IMR-90 (cell line): ENCODE measurements at regions not wholly inside any gene's neighbourhood (a gene's known extent, or its start where the extent isn't known, plus 50 kb on each side); places are given as distances from the start of the nearest gene placed in this dataset.
A peak's percentile ranks its signal among the peaks of the same experiment; 100 is the strongest.

Experiments used
- ATAC-seq: fragments of 200-7000 bp; cut with Tn5 transposase; 2 replicates; pipeline ENCODE4 v1.9.1; 2020; ENCODE audit warnings: low read depth, mild to moderate bottlenecking, moderate library complexity
- BruUV-seq: library from RNA; stranded (reverse); fragments of 400-500 nt; replicated peaks from 2 replicates; lab custom pipeline; 2021; lab: Mats Ljungman, UMichigan
- CTCF ChIA-PET: fragments of 300-600 bp; formaldehyde crosslinking; extraction: SDS; loops from one replicate; lab custom pipeline; 2021; ENCODE audit warnings: antibody characterized with exemption; lab: Yijun Ruan, JAX
- POLR2A ChIA-PET: fragments of 300-600 bp; sonication (Branson Sonifier 250); formaldehyde crosslinking; loops from one replicate; lab custom pipeline; 2022; ENCODE audit warnings: antibody characterized with exemption; ENCODE audit not compliant: unreplicated experiment; lab: Charles Lee
- DNase-seq: peaks from one replicate; pipeline ENCODE4 v3.0.0; 2013
- H2AFZ ChIP-seq: replicated peaks from 2 replicates; pipeline ENCODE3; 2013; ENCODE audit warnings: low read length, mild to moderate bottlenecking; ENCODE audit not compliant: poor library complexity
- H2AK5ac ChIP-seq: 2 replicates; pipeline ENCODE4 v1.6.1; 2013; ENCODE audit warnings: low read depth, low read length, inconsistent platforms
- H2AK9ac ChIP-seq: replicated peaks from 2 replicates; pipeline ENCODE3; 2013; ENCODE audit warnings: mild to moderate bottlenecking, low read depth, low read length, moderate library complexity; ENCODE audit not compliant: poor library complexity
- H2BK120ac ChIP-seq: 2 replicates; pipeline ENCODE4 v1.6.1; 2013; ENCODE audit warnings: low read depth, low read length, inconsistent platforms
- H2BK15ac ChIP-seq: 3 replicates; pipeline ENCODE4 v1.6.1; 2013; ENCODE audit warnings: low read depth, low read length, inconsistent platforms
- H2BK20ac ChIP-seq: 2 replicates; pipeline ENCODE4 v1.6.1; 2013; ENCODE audit warnings: low read depth, mild to moderate bottlenecking, inconsistent platforms, low read length, moderate library complexity
- H2BK5ac ChIP-seq: 2 replicates; pipeline ENCODE4 v1.6.1; 2013; ENCODE audit warnings: mild to moderate bottlenecking, low read depth, low read length, inconsistent platforms; ENCODE audit not compliant: poor library complexity, severe bottlenecking
- H3K14ac ChIP-seq: replicated peaks from 2 replicates; pipeline ENCODE4 v1.6.1; 2013; ENCODE audit warnings: low read depth, low read length, inconsistent platforms
- H3K18ac ChIP-seq: 2 replicates; pipeline ENCODE4 v1.6.1; 2013; ENCODE audit warnings: low read depth, low read length, control low read depth
- H3K23ac ChIP-seq: 2 replicates; pipeline ENCODE4 v1.6.1; 2013; ENCODE audit warnings: low read depth, low read length, inconsistent platforms
- H3K27ac ChIP-seq: 2 replicates; pipeline ENCODE4 v1.5.1; 2013; ENCODE audit warnings: mild to moderate bottlenecking, control low read depth, low read length; ENCODE audit not compliant: insufficient read depth
- H3K27me3 ChIP-seq: 2 replicates; pipeline ENCODE4 v1.6.1; 2013; ENCODE audit warnings: low read length; ENCODE audit not compliant: control insufficient read depth, insufficient read depth
- H3K36me3 ChIP-seq: 2 replicates; pipeline ENCODE4 v1.6.1; 2013; ENCODE audit warnings: low read length, mixed read lengths; ENCODE audit not compliant: control insufficient read depth, insufficient read depth
- H3K4ac ChIP-seq: 2 replicates; pipeline ENCODE4 v1.6.1; 2013; ENCODE audit warnings: low read depth, low read length, inconsistent platforms
- H3K4me1 ChIP-seq: 2 replicates; pipeline ENCODE4 v1.6.1; 2013; ENCODE audit warnings: low read length, mixed read lengths; ENCODE audit not compliant: control insufficient read depth, insufficient read depth
- H3K4me2 ChIP-seq: 2 replicates; pipeline ENCODE4 v1.6.1; 2013; ENCODE audit warnings: low read depth, mild to moderate bottlenecking, control low read depth, low read length, moderate library complexity
- H3K4me3 ChIP-seq: 2 replicates; pipeline ENCODE4 v1.5.1; 2013; ENCODE audit warnings: low read depth, mild to moderate bottlenecking, control low read depth, low read length, moderate library complexity; ENCODE audit not compliant: insufficient read depth
- H3K56ac ChIP-seq: 2 replicates; pipeline ENCODE4 v1.6.1; 2013; ENCODE audit warnings: low read length, inconsistent platforms; ENCODE audit not compliant: insufficient read depth; ENCODE audit errors: extremely low read depth
- H3K79me1 ChIP-seq, 2 experiments: 2 replicates each; pipeline ENCODE4 v1.6.1; 2013; ENCODE audit warnings: low read length in 2 of 2, inconsistent platforms in 1 of 2, low read depth in 1 of 2
- H3K9ac ChIP-seq: 2 replicates; pipeline ENCODE4 v1.6.1; 2013; ENCODE audit warnings: low read depth, low read length, control low read depth
- H3K9me1 ChIP-seq: 2 replicates; pipeline ENCODE4 v1.6.1; 2013; ENCODE audit warnings: low read length, inconsistent platforms; ENCODE audit not compliant: insufficient read depth
- H3K9me3 ChIP-seq: 2 replicates; pipeline ENCODE4 v1.6.1; 2013; ENCODE audit warnings: low read length; ENCODE audit not compliant: control insufficient read depth, insufficient read depth
- H4K20me1 ChIP-seq: 2 replicates; pipeline ENCODE4 v1.6.1; 2013; ENCODE audit warnings: low read length, inconsistent platforms; ENCODE audit not compliant: insufficient read depth
- H4K5ac ChIP-seq: 2 replicates; pipeline ENCODE4 v1.6.1; 2013; ENCODE audit warnings: mild to moderate bottlenecking, low read depth, low read length, control low read depth
- H4K8ac ChIP-seq, 2 experiments: 2 replicates each; pipeline ENCODE4 v1.6.1; 2013; ENCODE audit warnings: low read depth in 2 of 2, low read length in 2 of 2, control low read depth in 1 of 2, inconsistent platforms in 1 of 2
- H4K91ac ChIP-seq: 2 replicates; pipeline ENCODE4 v1.6.1; 2013; ENCODE audit warnings: low read depth, low read length, inconsistent platforms; ENCODE audit not compliant: insufficient read depth
- CEBPB ChIP-seq: IDR thresholded peaks from 2 replicates; pipeline ENCODE4 v1.6.1; 2012; ENCODE audit warnings: low read depth, low read length, improper control_type of control experiment
- MXI1 ChIP-seq: IDR thresholded peaks from 2 replicates; pipeline ENCODE4 v1.6.1; 2012; ENCODE audit warnings: low read depth, mild to moderate bottlenecking, low read length, moderate library complexity, borderline replicate concordance
- WGBS, 2 experiments: methylation state at CpG; one replicate each; pipeline versions ENCODE4 v1.1.5 to v1.1.7; 2013; ENCODE audit warnings: missing lambda C conversion rate in 2 of 2; ENCODE audit not compliant: insufficient read length in 1 of 2; ENCODE audit errors: extremely low coverage in 2 of 2; 5-methylcytosine and 5-hydroxymethylcytosine counted together
- dilution Hi-C: fragments of 300-500 bp; cut with HindIII; formaldehyde crosslinking; loops from one replicate; pipeline ENCODE4 v1.14.3; 2018; ENCODE audit warnings: low sequenced_read_pairs; ENCODE audit not compliant: unreplicated experiment
- in situ Hi-C: fragments of 300-500 bp; cut with MboI; formaldehyde crosslinking; loops from 3 replicates; pipeline ENCODE4 v1.14.3; 2019; ENCODE audit warnings: low sequenced_read_pairs, inconsistent platforms, mixed read lengths
- intact Hi-C: fragments of 100-400 bp; cut with micrococcal nuclease; formaldehyde crosslinking; loops from 2 replicates; pipeline ENCODE4 v1.10.0; 2022

DNA sequence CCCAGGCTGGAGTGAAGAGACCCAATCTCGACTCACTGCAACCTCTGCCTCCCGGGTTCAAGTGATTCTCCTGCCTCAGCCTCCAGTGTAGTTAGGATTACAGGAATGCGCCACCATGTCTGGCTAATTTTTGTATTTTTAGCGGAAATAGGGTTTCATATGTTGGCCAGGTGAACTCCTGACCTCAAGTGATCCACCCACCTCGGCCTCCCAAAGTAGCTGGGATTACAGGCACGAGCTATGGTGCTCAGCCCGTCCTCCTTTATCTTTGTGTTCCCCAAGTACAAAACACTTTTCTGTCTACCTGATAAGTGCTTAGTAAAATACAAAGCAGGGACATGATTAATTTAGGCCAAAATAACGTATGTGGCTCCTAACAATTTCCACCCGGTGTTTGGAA lies 91.2 kb upstream of the STK17B start:
- in situ Hi-C loops (loop anchor here (25.0 kb wide), 1 partner anchor 100 kb away; the partner anchor contains the start of gene STK17B), intact Hi-C loops (no loop called here), dilution Hi-C loops (no loop called here)
- no peaks in the 10 kb centered on the region for H3K27me3 ChIP-seq
- DNase-seq = no peak
- H2AK5ac ChIP-seq = no peak overlapping the region
- H3K27ac ChIP-seq = no peak overlapping the region
- H3K56ac ChIP-seq = no peak overlapping the region
- H4K20me1 ChIP-seq = no peaks in the 10 kb centered on the region
- H3K79me1 ChIP-seq = peaks cover 0 to 2% of the 10 kb centered on the region in 2 experiments; a peak in 1 of 4 replicates
- no peak overlapping the region for H3K4me3 ChIP-seq
- H3K9me3 ChIP-seq = no peaks in the 10 kb centered on the region
- no peak overlapping the region for H3K9ac ChIP-seq
- no peak overlapping the region for H3K4ac ChIP-seq
- no peak overlapping the region for H2BK20ac ChIP-seq
- H4K5ac ChIP-seq = no peak overlapping the region; the same call in 1 of the 2 replicates
- H3K9me1 ChIP-seq = peaks cover 2% of the 10 kb centered on the region; the same call in 1 of the 2 replicates
- H2BK120ac ChIP-seq = no peak overlapping the region
- H2BK5ac ChIP-seq = no peak overlapping the region
- H2AFZ ChIP-seq = no peak overlapping the region
- H2BK15ac ChIP-seq = no peak overlapping the region
- WGBS, 2 experiments = 90% methylated on average over 2 of the region's 9 CpGs; no CpG with 5 or more reads in 1 of the 2 experiments
- no peak overlapping the region for H3K4me2 ChIP-seq
- no peak overlapping the region for H3K23ac ChIP-seq
- CTCF ChIA-PET = no interaction called here
- no peak overlapping the region for H3K14ac ChIP-seq
- no peak overlapping the region for H4K91ac ChIP-seq
- BruUV-seq = no TSS peak
- H3K4me1 ChIP-seq = peaks cover 5% of the 10 kb centered on the region; the same call in 1 of the 2 replicates
- peak overlapping the region; percentile 6; the same call in 1 of the 2 replicates for H3K18ac ChIP-seq
- H4K8ac ChIP-seq = no peak overlapping the region
- no peak overlapping the region for H2AK9ac ChIP-seq
- POLR2A ChIA-PET = no interaction called here
- TF ChIP-seq MXI1 (no peak), CEBPB (no peak)
- no peak for ATAC-seq
- H3K36me3 ChIP-seq = no peaks in the 10 kb centered on the region
